ENCODE measurements at regions not wholly inside any gene's neighbourhood (a gene's known extent, or its start where the extent isn't known, plus 50 kb on each side); places are given as distances from the start of the nearest gene placed in this dataset.

- CTCF ChIA-PET = interaction anchor here (0.6 to 1.8 kb wide), 10 partner anchors 11 to 746 kb away, joined by 3 to 8 read pairs (median 3); no protein-coding TSS in a partner anchor
- H3K27ac ChIP-seq (ENCODE audit: insufficient read depth in 1 of 2, low read depth in 1 of 2, low read length in 2 of 2, poor library complexity in 1 of 2, severe bottlenecking in 2 of 2) = no peak overlapping the region
These were observed 91.5 kb upstream of the SASH1 start for GRCh38 chr6:148250975-148251685.

GRCh38 chr6:148251891-148252290, 90.7 kb upstream of the SASH1 start:
- H3K9me3 ChIP-seq (ENCODE audit: control extremely low read depth in 1 of 5, control insufficient read depth in 4 of 5, insufficient read depth in 2 of 5, low read depth in 1 of 5, low read length in 4 of 5) = peaks cover 0 to 3% (median 0%) of the 10 kb centered on the region in 5 experiments
- 100% methylated on average over 3 of the region's 7 CpGs for WGBS (ENCODE audit: insufficient coverage)
- CTCF ChIA-PET = interaction anchor here (0.7 to 1.0 kb wide), 2 partner anchors 72 to 747 kb away, joined by 3 to 7 read pairs; no protein-coding TSS in a partner anchor
- no peak overlapping the region for H3K27ac ChIP-seq (ENCODE audit: insufficient read depth in 1 of 2, low read depth in 1 of 2, low read length in 2 of 2, poor library complexity in 1 of 2, severe bottlenecking in 2 of 2)
- DNase-seq = no peak
- POLR2A ChIA-PET = no interaction called here
- no peak overlapping the region for H3K4me3 ChIP-seq (ENCODE audit: control insufficient read depth in 1 of 7, extremely low read depth in 1 of 7, insufficient read depth in 4 of 7, low read depth in 2 of 7, low read length in 6 of 7)
- no peaks in the 10 kb centered on the region for H3K4me1 ChIP-seq (ENCODE audit: control extremely low read depth in 1 of 4, control insufficient read depth in 4 of 4, insufficient read depth in 4 of 4, low read length in 3 of 4)
- H3K36me3 ChIP-seq (ENCODE audit: control insufficient read depth in 4 of 4, insufficient read depth in 4 of 4, low read length in 3 of 4) = no peaks in the 10 kb centered on the region
- peaks cover 2 to 22% (median 4%) of the 10 kb centered on the region in 5 experiments for H3K27me3 ChIP-seq (replicated peaks in 2 of 5; ENCODE audit: control insufficient read depth in 4 of 5, insufficient read depth in 5 of 5, low read length in 4 of 5)

More at GRCh38 chr6:148250975-148251685, 91.5 kb upstream of the SASH1 start:
- DNase-seq = peak; percentile 31 to 66 (median 59)
- H3K4me3 ChIP-seq (ENCODE audit: control insufficient read depth in 1 of 7, extremely low read depth in 1 of 7, insufficient read depth in 4 of 7, low read depth in 2 of 7, low read length in 6 of 7) = no peak overlapping the region
- no peaks in the 10 kb centered on the region for H3K4me1 ChIP-seq (ENCODE audit: control extremely low read depth in 1 of 4, control insufficient read depth in 4 of 4, insufficient read depth in 4 of 4, low read length in 3 of 4)
- POLR2A ChIA-PET = no interaction called here
- H3K27me3 ChIP-seq (replicated peaks in 2 of 5; ENCODE audit: control insufficient read depth in 4 of 5, insufficient read depth in 5 of 5, low read length in 4 of 5) = peaks cover 2 to 22% (median 4%) of the 10 kb centered on the region in 5 experiments
- H3K9me3 ChIP-seq (ENCODE audit: control extremely low read depth in 1 of 5, control insufficient read depth in 4 of 5, insufficient read depth in 2 of 5, low read depth in 1 of 5, low read length in 4 of 5) = peaks cover 0 to 3% (median 0%) of the 10 kb centered on the region in 5 experiments
- 61% methylated on average over 2 of the region's 4 CpGs for WGBS (ENCODE audit: insufficient coverage)
- no peaks in the 10 kb centered on the region for H3K36me3 ChIP-seq (ENCODE audit: control insufficient read depth in 4 of 4, insufficient read depth in 4 of 4, low read length in 3 of 4)

- Histone ChIP-seq H3K4me3 (ENCODE audit: control insufficient read depth in 1 of 7, extremely low read depth in 1 of 7, insufficient read depth in 4 of 7, low read depth in 2 of 7, low read length in 6 of 7) (no peak overlapping the region), H3K36me3 (ENCODE audit: control insufficient read depth in 4 of 4, insufficient read depth in 4 of 4, low read length in 3 of 4) (no peaks in the 10 kb centered on the region), H3K27me3 (replicated peaks in 2 of 5; ENCODE audit: control insufficient read depth in 4 of 5, insufficient read depth in 5 of 5, low read length in 4 of 5) (peaks cover 0 to 25% (median 1%) of the 10 kb centered on the region in 5 experiments), H3K27ac (ENCODE audit: insufficient read depth in 1 of 2, low read depth in 1 of 2, low read length in 2 of 2, poor library complexity in 1 of 2, severe bottlenecking in 2 of 2) (no peak overlapping the region), H3K9me3 (ENCODE audit: control extremely low read depth in 1 of 5, control insufficient read depth in 4 of 5, insufficient read depth in 2 of 5, low read depth in 1 of 5, low read length in 4 of 5) (peaks cover 0 to 5% (median 0%) of the 10 kb centered on the region in 5 experiments), H3K4me1 (ENCODE audit: control extremely low read depth in 1 of 4, control insufficient read depth in 4 of 4, insufficient read depth in 4 of 4, low read length in 3 of 4) (no peaks in the 10 kb centered on the region)
- POLR2A ChIA-PET = no interaction called here
- no peak for DNase-seq
- CTCF ChIA-PET = no interaction called here
- 95% methylated on average over 5 of the region's 6 CpGs for WGBS (ENCODE audit: insufficient coverage)
These were observed 84.8 kb upstream of the SASH1 start for GRCh38 chr6:148257810-148258209.

- peaks cover 0 to 22% (median 4%) of the 10 kb centered on the region in 5 experiments for H3K27me3 ChIP-seq (replicated peaks in 2 of 5; ENCODE audit: control insufficient read depth in 4 of 5, insufficient read depth in 5 of 5, low read length in 4 of 5)
- CTCF ChIA-PET = no interaction called here
- H3K4me3 ChIP-seq (ENCODE audit: control insufficient read depth in 1 of 7, extremely low read depth in 1 of 7, insufficient read depth in 4 of 7, low read depth in 2 of 7, low read length in 6 of 7) = no peak overlapping the region
- DNase-seq = no peak
- no peak overlapping the region for H3K27ac ChIP-seq (ENCODE audit: insufficient read depth in 1 of 2, low read depth in 1 of 2, low read length in 2 of 2, poor library complexity in 1 of 2, severe bottlenecking in 2 of 2)
- 100% methylated on average over 4 of the region's 5 CpGs for WGBS (ENCODE audit: insufficient coverage)
- POLR2A ChIA-PET = no interaction called here
- H3K4me1 ChIP-seq (ENCODE audit: control extremely low read depth in 1 of 4, control insufficient read depth in 4 of 4, insufficient read depth in 4 of 4, low read length in 3 of 4) = no peaks in the 10 kb centered on the region
- H3K36me3 ChIP-seq (ENCODE audit: control insufficient read depth in 4 of 4, insufficient read depth in 4 of 4, low read length in 3 of 4) = no peaks in the 10 kb centered on the region
- H3K9me3 ChIP-seq (ENCODE audit: control extremely low read depth in 1 of 5, control insufficient read depth in 4 of 5, insufficient read depth in 2 of 5, low read depth in 1 of 5, low read length in 4 of 5) = peaks cover 0 to 5% (median 0%) of the 10 kb centered on the region in 5 experiments
These were observed 83.8 kb upstream of the SASH1 start for GRCh38 chr6:148258868-148259267.

- H3K36me3 ChIP-seq (ENCODE audit: control insufficient read depth in 4 of 4, insufficient read depth in 4 of 4, low read length in 3 of 4) = no peaks in the 10 kb centered on the region
- no peak for DNase-seq
- WGBS (ENCODE audit: insufficient coverage) = 81% methylated on average over 4 of the region's 6 CpGs
- H3K9me3 ChIP-seq (ENCODE audit: control extremely low read depth in 1 of 5, control insufficient read depth in 4 of 5, insufficient read depth in 2 of 5, low read depth in 1 of 5, low read length in 4 of 5) = peaks cover 0 to 3% (median 0%) of the 10 kb centered on the region in 5 experiments
- peaks cover 0 to 24% (median 4%) of the 10 kb centered on the region in 5 experiments for H3K27me3 ChIP-seq (replicated peaks in 2 of 5; ENCODE audit: control insufficient read depth in 4 of 5, insufficient read depth in 5 of 5, low read length in 4 of 5)
- H3K4me3 ChIP-seq (ENCODE audit: control insufficient read depth in 1 of 7, extremely low read depth in 1 of 7, insufficient read depth in 4 of 7, low read depth in 2 of 7, low read length in 6 of 7) = no peak overlapping the region
- POLR2A ChIA-PET = no interaction called here
- no peaks in the 10 kb centered on the region for H3K4me1 ChIP-seq (ENCODE audit: control extremely low read depth in 1 of 4, control insufficient read depth in 4 of 4, insufficient read depth in 4 of 4, low read length in 3 of 4)
- CTCF ChIA-PET = no interaction called here
- no peak overlapping the region for H3K27ac ChIP-seq (ENCODE audit: insufficient read depth in 1 of 2, low read depth in 1 of 2, low read length in 2 of 2, poor library complexity in 1 of 2, severe bottlenecking in 2 of 2)
These were observed 81.2 kb upstream of the SASH1 start for GRCh38 chr6:148261470-148261869.

GRCh38 chr6:148263010-148263409, 79.6 kb upstream of the SASH1 start:
- POLR2A ChIA-PET = no interaction called here
- CTCF ChIA-PET = interaction anchor here (0.6 kb wide), 1 partner anchor 154 kb away, joined by 3 read pairs; no protein-coding TSS in a partner anchor
- no peak for DNase-seq

GRCh38 chr6:148263961-148264360, 78.7 kb upstream of the SASH1 start:
- CTCF ChIA-PET = interaction anchor here (0.6 to 0.7 kb wide), 2 partner anchors 13 to 49 kb away, joined by 3 read pairs; no protein-coding TSS in a partner anchor
- Histone ChIP-seq H3K36me3 (ENCODE audit: control insufficient read depth in 4 of 4, insufficient read depth in 4 of 4, low read length in 3 of 4) (no peaks in the 10 kb centered on the region), H3K27me3 (replicated peaks in 2 of 5; ENCODE audit: control insufficient read depth in 4 of 5, insufficient read depth in 5 of 5, low read length in 4 of 5) (peaks cover 0 to 23% (median 3%) of the 10 kb centered on the region in 5 experiments), H3K27ac (ENCODE audit: insufficient read depth in 1 of 2, low read depth in 1 of 2, low read length in 2 of 2, poor library complexity in 1 of 2, severe bottlenecking in 2 of 2) (no peak overlapping the region), H3K4me1 (ENCODE audit: control extremely low read depth in 1 of 4, control insufficient read depth in 4 of 4, insufficient read depth in 4 of 4, low read length in 3 of 4) (no peaks in the 10 kb centered on the region), H3K9me3 (ENCODE audit: control extremely low read depth in 1 of 5, control insufficient read depth in 4 of 5, insufficient read depth in 2 of 5, low read depth in 1 of 5, low read length in 4 of 5) (no peaks in the 10 kb centered on the region), H3K4me3 (ENCODE audit: control insufficient read depth in 1 of 7, extremely low read depth in 1 of 7, insufficient read depth in 4 of 7, low read depth in 2 of 7, low read length in 6 of 7) (no peak overlapping the region)
- POLR2A ChIA-PET = no interaction called here
- WGBS (ENCODE audit: insufficient coverage) = 100% methylated on average over 2 of the region's 5 CpGs
- DNase-seq = no peak

More at GRCh38 chr6:148263010-148263409, 79.6 kb upstream of the SASH1 start:
- H3K27me3 ChIP-seq (replicated peaks in 2 of 5; ENCODE audit: control insufficient read depth in 4 of 5, insufficient read depth in 5 of 5, low read length in 4 of 5) = peaks cover 0 to 24% (median 4%) of the 10 kb centered on the region in 5 experiments
- WGBS (ENCODE audit: insufficient coverage) = 100% methylated on average over 2 of the region's 3 CpGs
- H3K4me3 ChIP-seq (ENCODE audit: control insufficient read depth in 1 of 7, extremely low read depth in 1 of 7, insufficient read depth in 4 of 7, low read depth in 2 of 7, low read length in 6 of 7) = no peak overlapping the region
- H3K27ac ChIP-seq (ENCODE audit: insufficient read depth in 1 of 2, low read depth in 1 of 2, low read length in 2 of 2, poor library complexity in 1 of 2, severe bottlenecking in 2 of 2) = no peak overlapping the region
- no peaks in the 10 kb centered on the region for H3K4me1 ChIP-seq (ENCODE audit: control extremely low read depth in 1 of 4, control insufficient read depth in 4 of 4, insufficient read depth in 4 of 4, low read length in 3 of 4)
- peaks cover 0 to 3% (median 0%) of the 10 kb centered on the region in 5 experiments for H3K9me3 ChIP-seq (ENCODE audit: control extremely low read depth in 1 of 5, control insufficient read depth in 4 of 5, insufficient read depth in 2 of 5, low read depth in 1 of 5, low read length in 4 of 5)
- H3K36me3 ChIP-seq (ENCODE audit: control insufficient read depth in 4 of 4, insufficient read depth in 4 of 4, low read length in 3 of 4) = no peaks in the 10 kb centered on the region

All from common myeloid progenitor, CD34-positive (primary cell).